ENCODE measurements at regions not wholly inside any gene's neighbourhood (a gene's known extent, or its start where the extent isn't known, plus 50 kb on each side); places are given as distances from the start of the nearest gene placed in this dataset. TPM values are rescaled to one million over a fixed set of nuclear protein-coding genes. Genes with fewer than 3 reads are reported as not detected.

- Histone ChIP-seq H3K4me3 (no peak overlapping the region), H3K9ac (ENCODE audit: control insufficient read depth, insufficient read depth, low read length) (no peak overlapping the region), H3K79me2 (ENCODE audit: control insufficient read depth, insufficient read depth, low read length) (no peaks in the 10 kb centered on the region), H3K4me1 (ENCODE audit: control insufficient read depth, insufficient read depth, low read length) (no peaks in the 10 kb centered on the region), H3K9me3 (replicated peaks; ENCODE audit: control insufficient read depth, insufficient read depth, low read length) (no peaks in the 10 kb centered on the region), H3K36me3 (ENCODE audit: control insufficient read depth in 2 of 2, insufficient read depth in 2 of 2, low read length in 1 of 2) (no peaks in the 10 kb centered on the region), H3K4me2 (ENCODE audit: control insufficient read depth, insufficient read depth) (no peak overlapping the region), H3K27me3 (replicated peaks in 1 of 2; ENCODE audit: control insufficient read depth in 2 of 2, insufficient read depth in 2 of 2, low read length in 1 of 2) (no peaks in the 10 kb centered on the region; a peak in 1 of 4 replicates), H4K20me1 (ENCODE audit: control insufficient read depth, insufficient read depth) (no peaks in the 10 kb centered on the region), H2AFZ (ENCODE audit: control insufficient read depth, low read depth, low read length) (no peak overlapping the region), H3K27ac (ENCODE audit: control insufficient read depth, insufficient read depth) (no peak overlapping the region)
- TF ChIP-seq IKZF2 (IDR thresholded peaks at IDR 0.05) = no peak
- no peak for TF ChIP-seq MEF2B (IDR thresholded peaks at IDR 0.05; ENCODE audit: partially characterized antibody, poor library complexity, severe bottlenecking)
- no peak for TF ChIP-seq FOS (IDR thresholded peaks at IDR 0.05; ENCODE audit: borderline replicate concordance, extremely low read depth, insufficient read length)
- ChIA-PET SMC1A (ENCODE audit: uncharacterized antibody, unreplicated experiment) (interaction anchor here (0.8 kb wide), 1 partner anchor 245 kb away, joined by 3 read pairs; no protein-coding TSS in a partner anchor), RAD21 (ENCODE audit: unreplicated experiment) (no interaction called here), CTCF (no interaction called here), POLR2A (no interaction called here)
- 19% methylated on average over 4 of the region's 4 CpGs for WGBS (ENCODE audit: insufficient coverage, insufficient replicate concordance, low lambda C conversion rate, missing lambda C conversion rate)
- ATAC-seq (no peak), FAIRE-seq (no peak), DNase-seq (ENCODE audit: low read depth, low spot score) (no peak)
- intact Hi-C loops (cut with micrococcal nuclease; ENCODE audit: unreplicated experiment) (no loop called here), in situ Hi-C loops (cut with MboI) (no loop called here)
- no TSS peak for BruUV-seq (replicated peaks)
These were observed 51.7 kb upstream of the HSF2 start for GRCh38 chr6:122347751-122348150.

Small RNAs in the stretch of these regions (small RNA-seq; reads per million reads assigned to genes)
- not detected for gene AL603865.2
- not detected for gene RNU1-18P
- gene RNU2-8P = not detected
- not detected for gene RNU4-76P

Data from GM12878 (cell line).